IPS-18a (cell line): ENCODE measurements at regions not wholly inside any gene's neighbourhood (a gene's known extent, or its start where the extent isn't known, plus 50 kb on each side); places are given as distances from the start of the nearest gene placed in this dataset.

Source experiments
- H3K27ac ChIP-seq: one replicate; pipeline ENCODE4 v1.5.1; 2013; ENCODE audit warnings: low read length
- H3K27me3 ChIP-seq: one replicate; pipeline ENCODE4 v1.6.1; 2013; ENCODE audit warnings: mild to moderate bottlenecking, low read length; ENCODE audit not compliant: control insufficient read depth, insufficient read depth
- H3K36me3 ChIP-seq: one replicate; pipeline ENCODE4 v1.6.1; 2013; ENCODE audit warnings: low read depth, low read length; ENCODE audit not compliant: control insufficient read depth
- H3K4me1 ChIP-seq: one replicate; pipeline ENCODE4 v1.6.1; 2013; ENCODE audit warnings: low read depth, low read length; ENCODE audit not compliant: control insufficient read depth
- H3K4me3 ChIP-seq: one replicate; pipeline ENCODE4 v1.5.1; 2013; ENCODE audit warnings: low read length
- H3K9ac ChIP-seq: one replicate; pipeline ENCODE4 v1.6.1; 2013; ENCODE audit warnings: mild to moderate bottlenecking, low read length, moderate library complexity
- H3K9me3 ChIP-seq: one replicate; pipeline ENCODE4 v1.6.1; 2013; ENCODE audit warnings: low read depth, low read length; ENCODE audit not compliant: control insufficient read depth

- Histone ChIP-seq H3K27me3 (no peaks in the 10 kb centered on the region), H3K9me3 (no peaks in the 10 kb centered on the region), H3K27ac (no peak overlapping the region), H3K36me3 (no peaks in the 10 kb centered on the region), H3K9ac (no peak overlapping the region), H3K4me1 (no peaks in the 10 kb centered on the region), H3K4me3 (no peak overlapping the region)
These were observed 211.8 kb downstream of the EDN1 start for GRCh38 chr6:12501990-12502389.

GRCh38 chr6:12504325-12504966 lies 212.1 kb upstream of the PHACTR1 start:
- no peak overlapping the region for H3K4me3 ChIP-seq
- no peaks in the 10 kb centered on the region for H3K27me3 ChIP-seq
- no peak overlapping the region for H3K27ac ChIP-seq
- no peak overlapping the region for H3K9ac ChIP-seq
- H3K9me3 ChIP-seq = no peaks in the 10 kb centered on the region
- no peaks in the 10 kb centered on the region for H3K36me3 ChIP-seq
- no peaks in the 10 kb centered on the region for H3K4me1 ChIP-seq

- H3K4me1 ChIP-seq = no peaks in the 10 kb centered on the region
- H3K36me3 ChIP-seq = no peaks in the 10 kb centered on the region
- no peak overlapping the region for H3K27ac ChIP-seq
- H3K9ac ChIP-seq = no peak overlapping the region
- no peaks in the 10 kb centered on the region for H3K27me3 ChIP-seq
- H3K4me3 ChIP-seq = no peak overlapping the region
- no peaks in the 10 kb centered on the region for H3K9me3 ChIP-seq
These were observed 211.1 kb upstream of the PHACTR1 start for GRCh38 chr6:12505486-12505885.

GRCh38 chr6:12506159-12506558 lies 210.4 kb upstream of the PHACTR1 start:
- no peak overlapping the region for H3K4me3 ChIP-seq
- H3K9ac ChIP-seq = no peak overlapping the region
- no peaks in the 10 kb centered on the region for H3K9me3 ChIP-seq
- H3K36me3 ChIP-seq = no peaks in the 10 kb centered on the region
- no peaks in the 10 kb centered on the region for H3K27me3 ChIP-seq
- H3K27ac ChIP-seq = no peak overlapping the region
- H3K4me1 ChIP-seq = no peaks in the 10 kb centered on the region

GRCh38 chr6:12507636-12508035 lies 208.9 kb upstream of the PHACTR1 start:
- H3K4me1 ChIP-seq = no peaks in the 10 kb centered on the region
- H3K4me3 ChIP-seq = no peak overlapping the region
- no peak overlapping the region for H3K27ac ChIP-seq
- H3K9me3 ChIP-seq = no peaks in the 10 kb centered on the region
- H3K27me3 ChIP-seq = no peaks in the 10 kb centered on the region
- no peak overlapping the region for H3K9ac ChIP-seq
- H3K36me3 ChIP-seq = no peaks in the 10 kb centered on the region

GRCh38 chr6:12508553-12508952 lies 208.0 kb upstream of the PHACTR1 start:
- Histone ChIP-seq H3K27ac (no peak overlapping the region), H3K4me3 (no peak overlapping the region)

GRCh38 chr6:12509060-12509459 lies 207.5 kb upstream of the PHACTR1 start:
- Histone ChIP-seq H3K27ac (no peak overlapping the region), H3K27me3 (no peaks in the 10 kb centered on the region), H3K4me3 (no peak overlapping the region), H3K9me3 (no peaks in the 10 kb centered on the region), H3K4me1 (no peaks in the 10 kb centered on the region), H3K36me3 (no peaks in the 10 kb centered on the region), H3K9ac (no peak overlapping the region)

More at GRCh38 chr6:12508553-12508952, 208.0 kb upstream of the PHACTR1 start:
- Histone ChIP-seq H3K4me1 (no peaks in the 10 kb centered on the region), H3K9me3 (no peaks in the 10 kb centered on the region), H3K9ac (no peak overlapping the region), H3K27me3 (no peaks in the 10 kb centered on the region), H3K36me3 (no peaks in the 10 kb centered on the region)

- Histone ChIP-seq H3K4me3 (no peak overlapping the region), H3K9ac (no peak overlapping the region)
These were observed 200.5 kb upstream of the PHACTR1 start for GRCh38 chr6:12516070-12516469.

GRCh38 chr6:12522347-12522746 lies 194.2 kb upstream of the PHACTR1 start:
- no peaks in the 10 kb centered on the region for H3K27me3 ChIP-seq
- H3K4me1 ChIP-seq = no peaks in the 10 kb centered on the region
- H3K27ac ChIP-seq = no peak overlapping the region
- no peak overlapping the region for H3K9ac ChIP-seq
- H3K9me3 ChIP-seq = no peaks in the 10 kb centered on the region
- no peak overlapping the region for H3K4me3 ChIP-seq
- no peaks in the 10 kb centered on the region for H3K36me3 ChIP-seq

More at GRCh38 chr6:12516070-12516469, 200.5 kb upstream of the PHACTR1 start:
- H3K27me3 ChIP-seq = no peaks in the 10 kb centered on the region
- H3K36me3 ChIP-seq = no peaks in the 10 kb centered on the region
- H3K4me1 ChIP-seq = no peaks in the 10 kb centered on the region
- H3K27ac ChIP-seq = no peak overlapping the region
- H3K9me3 ChIP-seq = no peaks in the 10 kb centered on the region

GRCh38 chr6:12523726-12524125 lies 192.8 kb upstream of the PHACTR1 start:
- H3K9ac ChIP-seq = no peak overlapping the region
- H3K4me3 ChIP-seq = no peak overlapping the region
- no peaks in the 10 kb centered on the region for H3K4me1 ChIP-seq
- no peak overlapping the region for H3K27ac ChIP-seq
- no peaks in the 10 kb centered on the region for H3K36me3 ChIP-seq
- H3K9me3 ChIP-seq = no peaks in the 10 kb centered on the region
- H3K27me3 ChIP-seq = no peaks in the 10 kb centered on the region

- no peaks in the 10 kb centered on the region for H3K36me3 ChIP-seq
These were observed 191.3 kb upstream of the PHACTR1 start for GRCh38 chr6:12525276-12525675.

GRCh38 chr6:12527339-12527738 lies 189.2 kb upstream of the PHACTR1 start:
- H3K4me1 ChIP-seq = no peaks in the 10 kb centered on the region
- no peaks in the 10 kb centered on the region for H3K9me3 ChIP-seq
- no peak overlapping the region for H3K27ac ChIP-seq
- H3K4me3 ChIP-seq = no peak overlapping the region
- H3K36me3 ChIP-seq = no peaks in the 10 kb centered on the region
- no peaks in the 10 kb centered on the region for H3K27me3 ChIP-seq
- no peak overlapping the region for H3K9ac ChIP-seq

More at GRCh38 chr6:12525276-12525675, 191.3 kb upstream of the PHACTR1 start:
- Histone ChIP-seq H3K9me3 (no peaks in the 10 kb centered on the region), H3K9ac (no peak overlapping the region), H3K4me1 (no peaks in the 10 kb centered on the region), H3K27ac (no peak overlapping the region), H3K4me3 (no peak overlapping the region), H3K27me3 (no peaks in the 10 kb centered on the region)
